ENCODE measurements at regions not wholly inside any gene's neighbourhood (a gene's known extent, or its start where the extent isn't known, plus 50 kb on each side); places are given as distances from the start of the nearest gene placed in this dataset.

DNA sequence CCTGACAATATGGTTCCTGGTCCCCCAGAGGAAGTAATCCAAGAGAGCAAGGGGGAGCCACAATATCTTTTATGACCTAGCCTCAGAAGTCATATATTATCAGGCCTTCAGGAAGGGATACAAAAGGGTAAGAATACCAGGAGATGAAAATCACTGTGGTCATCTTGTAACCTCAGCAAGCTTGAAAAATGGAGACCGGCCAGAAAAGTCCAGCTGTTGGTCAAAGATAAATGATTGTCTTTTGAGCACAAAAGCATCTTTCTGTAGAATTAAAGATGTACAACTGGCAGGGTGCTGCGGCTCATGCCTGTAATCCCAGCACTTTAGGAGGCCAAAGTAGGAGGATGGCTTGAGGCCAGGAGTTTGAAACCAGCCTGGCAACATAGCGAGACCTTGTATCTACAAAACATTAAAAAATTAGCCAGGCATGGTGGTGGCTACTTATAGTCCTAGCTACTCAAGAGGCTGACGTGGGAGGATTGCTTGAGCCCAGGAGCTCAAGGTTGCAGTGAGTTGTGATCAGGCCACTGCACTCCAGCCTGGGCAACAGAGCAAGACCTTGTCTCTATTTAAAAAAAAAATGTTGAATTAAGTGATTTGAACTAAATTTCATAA is 118.0 kb upstream of the MARCKS start:
- TF ChIP-seq, protein P1, sequence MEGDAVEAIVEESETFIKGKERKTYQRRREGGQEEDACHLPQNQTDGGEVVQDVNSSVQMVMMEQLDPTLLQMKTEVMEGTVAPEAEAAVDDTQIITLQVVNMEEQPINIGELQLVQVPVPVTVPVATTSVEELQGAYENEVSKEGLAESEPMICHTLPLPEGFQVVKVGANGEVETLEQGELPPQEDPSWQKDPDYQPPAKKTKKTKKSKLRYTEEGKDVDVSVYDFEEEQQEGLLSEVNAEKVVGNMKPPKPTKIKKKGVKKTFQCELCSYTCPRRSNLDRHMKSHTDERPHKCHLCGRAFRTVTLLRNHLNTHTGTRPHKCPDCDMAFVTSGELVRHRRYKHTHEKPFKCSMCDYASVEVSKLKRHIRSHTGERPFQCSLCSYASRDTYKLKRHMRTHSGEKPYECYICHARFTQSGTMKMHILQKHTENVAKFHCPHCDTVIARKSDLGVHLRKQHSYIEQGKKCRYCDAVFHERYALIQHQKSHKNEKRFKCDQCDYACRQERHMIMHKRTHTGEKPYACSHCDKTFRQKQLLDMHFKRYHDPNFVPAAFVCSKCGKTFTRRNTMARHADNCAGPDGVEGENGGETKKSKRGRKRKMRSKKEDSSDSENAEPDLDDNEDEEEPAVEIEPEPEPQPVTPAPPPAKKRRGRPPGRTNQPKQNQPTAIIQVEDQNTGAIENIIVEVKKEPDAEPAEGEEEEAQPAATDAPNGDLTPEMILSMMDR (IDR thresholded peaks at IDR 0.05; ENCODE audit: extremely low read depth in 1 of 2, insufficient read depth in 1 of 2, low read depth in 1 of 2, low read length in 2 of 2): no peak
- TF ChIP-seq GATA2 (IDR thresholded peaks at IDR 0.05; ENCODE audit: insufficient read depth, insufficient read length, low read depth, low read length) (no peak), POLR2A (IDR thresholded peaks at IDR 0.05; ENCODE audit: low read depth, low read length) (no peak), MAX (IDR thresholded peaks at IDR 0.05; ENCODE audit: insufficient read depth, insufficient read length) (no peak), FOS (IDR thresholded peaks at IDR 0.05; ENCODE audit: borderline replicate concordance, insufficient read depth, low read length) (no peak), POLR2AphosphoS5 (IDR thresholded peaks at IDR 0.05; ENCODE audit: insufficient read depth, low read depth, low read length) (no peak), EZH2 (IDR thresholded peaks at IDR 0.05; ENCODE audit: borderline replicate concordance, low read depth, low read length, severe bottlenecking) (no peak), MYC (IDR thresholded peaks at IDR 0.05; ENCODE audit: low read depth, low read length) (no peak)

All from endothelial cell of umbilical vein (primary cell).